Breast epithelium (tissue), 4 donors: ENCODE measurements at regions not wholly inside any gene's neighbourhood (a gene's known extent, or its start where the extent isn't known, plus 50 kb on each side); places are given as distances from the start of the nearest gene placed in this dataset.
"Not testable (repeated sequence)": the region's sequence is repeated elsewhere in the genome, so short reads cannot be mapped to it uniquely, and the experiment has no call there.

Experiments used
- DNase-seq, 2 donors: peaks; one replicate each; pipeline ENCODE4 v3.0.0-alpha.2; 2019; ENCODE audit warnings: low spot score in 2 of 2
- H3K27ac ChIP-seq, 2 donors: fragments of 200-600 bp; sonication (generic) in 1 of 2; one replicate each; pipeline ENCODE4 v1.5.1; 2016 to 2019; ENCODE audit warnings: mild to moderate bottlenecking in 1 of 2
- H3K27me3 ChIP-seq, 2 donors: fragments of 200-600 bp; sonication (generic) in 1 of 2; one replicate each; pipeline versions ENCODE4 v1.5.1 to v1.6.0; 2017 to 2019; ENCODE audit warnings: control low read depth in 1 of 2, mild to moderate bottlenecking in 1 of 2
- H3K36me3 ChIP-seq: fragments of 200-600 bp; one replicate; pipeline ENCODE4 v1.5.1; 2019
- H3K4me1 ChIP-seq, 2 donors: fragments of 200-600 bp; sonication (generic); one replicate each; pipeline ENCODE4 v1.5.1; 2016 to 2019; ENCODE audit warnings: control low read depth in 1 of 2
- H3K4me3 ChIP-seq, 3 donors: fragments of 200-600 bp; sonication (generic); 1 replicate in 2 of 3; 2 replicates in 1 of 3; pipeline ENCODE4 v1.5.1; 2016 to 2019; ENCODE audit warnings: mild to moderate bottlenecking in 3 of 3, moderate library complexity in 2 of 3
- H3K9me3 ChIP-seq, 2 donors: fragments of 200-600 bp; sonication (generic) in 1 of 2; one replicate each; pipeline ENCODE4 v1.5.1; 2016 to 2019; ENCODE audit warnings: control low read depth in 1 of 2
- CTCF ChIP-seq, 3 donors: fragments of 450-650 bp; IDR thresholded peaks; one replicate each; pipeline ENCODE4 v1.5.1; 2016 to 2017; ENCODE audit warnings: antibody characterized with exemption in 3 of 3, mild to moderate bottlenecking in 3 of 3, moderate library complexity in 3 of 3
- POLR2A ChIP-seq: fragments of 450-650 bp; IDR thresholded peaks from one replicate; pipeline ENCODE4 v1.6.1; 2016; ENCODE audit warnings: antibody characterized with exemption, mild to moderate bottlenecking, moderate library complexity
- POLR2AphosphoS5 ChIP-seq, 3 donors: sonication (generic); formaldehyde crosslinking; IDR thresholded peaks; one replicate each; pipeline ENCODE4 v1.6.1; 2017; ENCODE audit warnings: antibody characterized with exemption in 3 of 3
- intact Hi-C: fragments of 100-400 bp; cut with DNase I; formaldehyde crosslinking; loops from one replicate; pipeline ENCODE4 v1.15.1; 2023; ENCODE audit warnings: low total_unique reads

- intact Hi-C loops = no loop called here
- H3K4me1 ChIP-seq = no peaks in the 10 kb centered on the region
- no peak overlapping the region for H3K4me3 ChIP-seq
- H3K27me3 ChIP-seq = no peaks in the 10 kb centered on the region
- H3K9me3 ChIP-seq = no peaks in the 10 kb centered on the region
- DNase-seq = no peak
- no peak overlapping the region for H3K27ac ChIP-seq
- H3K36me3 ChIP-seq = no peaks in the 10 kb centered on the region
- TF ChIP-seq CTCF (IDR thresholded peaks at IDR 0.05) = no peak
- TF ChIP-seq POLR2A = no peak
- TF ChIP-seq POLR2AphosphoS5 (IDR thresholded peaks at IDR 0.05) = no peak
Measured at GRCh38 chr21:19198801-19199200, 795.2 kb upstream of the TMPRSS15 start.

GRCh38 chr21:19218163-19218562 is 814.6 kb upstream of the TMPRSS15 start:
- Histone ChIP-seq H3K27ac (no peak overlapping the region), H3K9me3 (no peaks in the 10 kb centered on the region), H3K4me3 (no peak overlapping the region), H3K4me1 (no peaks in the 10 kb centered on the region), H3K27me3 (no peaks in the 10 kb centered on the region), H3K36me3 (no peaks in the 10 kb centered on the region)
- TF ChIP-seq CTCF (IDR thresholded peaks at IDR 0.05) = no peak
- no peak for TF ChIP-seq POLR2AphosphoS5 (IDR thresholded peaks at IDR 0.05)
- no peak for TF ChIP-seq POLR2A
- DNase-seq = no peak
- intact Hi-C loops = no loop called here

- no peak for DNase-seq
- Histone ChIP-seq H3K4me1 (no peaks in the 10 kb centered on the region), H3K9me3 (no peaks in the 10 kb centered on the region), H3K36me3 (no peaks in the 10 kb centered on the region), H3K27ac (no peak overlapping the region), H3K27me3 (no peaks in the 10 kb centered on the region), H3K4me3 (no peak overlapping the region)
- intact Hi-C loops = no loop called here
- no peak for TF ChIP-seq POLR2A
- TF ChIP-seq POLR2AphosphoS5 (IDR thresholded peaks at IDR 0.05) = no peak
- no peak for TF ChIP-seq CTCF (IDR thresholded peaks at IDR 0.05)
Measured at GRCh38 chr21:19224090-19224489, 820.5 kb upstream of the TMPRSS15 start.

- Histone ChIP-seq H3K4me3 (no peak overlapping the region), H3K4me1 (no peaks in the 10 kb centered on the region), H3K9me3 (no peaks in the 10 kb centered on the region), H3K36me3 (no peaks in the 10 kb centered on the region), H3K27ac (no peak overlapping the region), H3K27me3 (no peaks in the 10 kb centered on the region)
- no peak for TF ChIP-seq POLR2A
- TF ChIP-seq POLR2AphosphoS5 (IDR thresholded peaks at IDR 0.05) = no peak
- TF ChIP-seq CTCF (IDR thresholded peaks at IDR 0.05) = no peak
- DNase-seq = no peak
- intact Hi-C loops = no loop called here
Measured at GRCh38 chr21:19228226-19228625, 824.6 kb upstream of the TMPRSS15 start.

GRCh38 chr21:19233841-19234240 is 830.3 kb upstream of the TMPRSS15 start:
- H3K27me3 ChIP-seq, intact Hi-C loops, DNase-seq: not testable (repeated sequence)

DNA sequence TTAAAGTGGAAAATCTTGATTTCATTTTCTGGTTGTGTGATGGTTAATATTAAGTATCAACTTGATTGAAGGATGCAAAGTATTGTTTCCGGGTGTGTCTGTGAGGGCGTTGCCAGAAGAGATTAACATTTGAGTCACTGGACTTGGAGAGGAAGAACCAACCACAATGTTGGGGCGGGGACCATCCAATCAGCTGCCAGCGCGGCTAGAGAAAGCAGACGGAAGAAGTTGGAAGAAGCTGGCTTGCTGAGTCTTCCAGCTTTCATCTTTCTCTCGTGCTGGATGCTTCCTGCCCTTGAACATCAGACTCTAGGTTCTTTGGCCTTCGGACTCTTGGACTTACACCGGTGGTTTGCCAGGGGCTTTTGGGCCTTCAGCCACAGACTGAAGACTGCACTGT is 832.6 kb upstream of the TMPRSS15 start:
- TF ChIP-seq POLR2AphosphoS5 (IDR thresholded peaks at IDR 0.05) (no peak), CTCF (IDR thresholded peaks at IDR 0.05) (no peak), POLR2A (no peak)
- no peaks in the 10 kb centered on the region for H3K27me3 ChIP-seq
- H3K4me3 ChIP-seq = no peak overlapping the region
- intact Hi-C loops = no loop called here
- no peaks in the 10 kb centered on the region for H3K9me3 ChIP-seq
- no peak overlapping the region for H3K27ac ChIP-seq
- H3K36me3 ChIP-seq = no peaks in the 10 kb centered on the region
- no peaks in the 10 kb centered on the region for H3K4me1 ChIP-seq
- DNase-seq = no peak

More at GRCh38 chr21:19233841-19234240, 830.3 kb upstream of the TMPRSS15 start:
- not testable (repeated sequence) for H3K4me1 ChIP-seq, H3K36me3 ChIP-seq, H3K27ac ChIP-seq, H3K4me3 ChIP-seq, H3K9me3 ChIP-seq
